SK-N-SH (cell line): ENCODE measurements at regions not wholly inside any gene's neighbourhood (a gene's known extent, or its start where the extent isn't known, plus 50 kb on each side); places are given as distances from the start of the nearest gene placed in this dataset.

Source experiments
- EP300 ChIP-seq, 2 experiments: IDR thresholded peaks; 2 replicates each; pipeline versions ENCODE4 v1.4.0 to v1.6.1; 2012; ENCODE audit warnings: borderline replicate concordance in 1 of 2, low read depth in 1 of 2, low read length in 1 of 2
- FOSL2 ChIP-seq: IDR thresholded peaks from 2 replicates; pipeline ENCODE4 v1.4.0; 2012; ENCODE audit warnings: low read depth, mild to moderate bottlenecking, moderate library complexity, borderline replicate concordance
- TF ChIP-seq, protein P1 (sequence below): fragments of 200-600 bp; sonication (generic); IDR thresholded peaks from 2 replicates; pipeline ENCODE4 v1.6.1; 2017; ENCODE audit warnings: antibody characterized with exemption, mild to moderate bottlenecking, moderate library complexity

- TF ChIP-seq EP300 (IDR thresholded peaks at IDR 0.05; ENCODE audit: borderline replicate concordance in 1 of 2, low read depth in 1 of 2, low read length in 1 of 2) (no peak), FOSL2 (no peak)
- TF ChIP-seq, protein P1, sequence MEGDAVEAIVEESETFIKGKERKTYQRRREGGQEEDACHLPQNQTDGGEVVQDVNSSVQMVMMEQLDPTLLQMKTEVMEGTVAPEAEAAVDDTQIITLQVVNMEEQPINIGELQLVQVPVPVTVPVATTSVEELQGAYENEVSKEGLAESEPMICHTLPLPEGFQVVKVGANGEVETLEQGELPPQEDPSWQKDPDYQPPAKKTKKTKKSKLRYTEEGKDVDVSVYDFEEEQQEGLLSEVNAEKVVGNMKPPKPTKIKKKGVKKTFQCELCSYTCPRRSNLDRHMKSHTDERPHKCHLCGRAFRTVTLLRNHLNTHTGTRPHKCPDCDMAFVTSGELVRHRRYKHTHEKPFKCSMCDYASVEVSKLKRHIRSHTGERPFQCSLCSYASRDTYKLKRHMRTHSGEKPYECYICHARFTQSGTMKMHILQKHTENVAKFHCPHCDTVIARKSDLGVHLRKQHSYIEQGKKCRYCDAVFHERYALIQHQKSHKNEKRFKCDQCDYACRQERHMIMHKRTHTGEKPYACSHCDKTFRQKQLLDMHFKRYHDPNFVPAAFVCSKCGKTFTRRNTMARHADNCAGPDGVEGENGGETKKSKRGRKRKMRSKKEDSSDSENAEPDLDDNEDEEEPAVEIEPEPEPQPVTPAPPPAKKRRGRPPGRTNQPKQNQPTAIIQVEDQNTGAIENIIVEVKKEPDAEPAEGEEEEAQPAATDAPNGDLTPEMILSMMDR: no peak
Measured at GRCh38 chr5:157986431-157986990, 127.6 kb upstream of the CLINT1 start.
